GF-D8 (cell line): ENCODE measurements at regions not wholly inside any gene's neighbourhood (a gene's known extent, or its start where the extent isn't known, plus 50 kb on each side); places are given as distances from the start of the nearest gene placed in this dataset.

Experiments used
- DNase-seq: peaks from one replicate; lab custom pipeline; 2025; lab: John Stamatoyannopoulos, UW

DNA sequence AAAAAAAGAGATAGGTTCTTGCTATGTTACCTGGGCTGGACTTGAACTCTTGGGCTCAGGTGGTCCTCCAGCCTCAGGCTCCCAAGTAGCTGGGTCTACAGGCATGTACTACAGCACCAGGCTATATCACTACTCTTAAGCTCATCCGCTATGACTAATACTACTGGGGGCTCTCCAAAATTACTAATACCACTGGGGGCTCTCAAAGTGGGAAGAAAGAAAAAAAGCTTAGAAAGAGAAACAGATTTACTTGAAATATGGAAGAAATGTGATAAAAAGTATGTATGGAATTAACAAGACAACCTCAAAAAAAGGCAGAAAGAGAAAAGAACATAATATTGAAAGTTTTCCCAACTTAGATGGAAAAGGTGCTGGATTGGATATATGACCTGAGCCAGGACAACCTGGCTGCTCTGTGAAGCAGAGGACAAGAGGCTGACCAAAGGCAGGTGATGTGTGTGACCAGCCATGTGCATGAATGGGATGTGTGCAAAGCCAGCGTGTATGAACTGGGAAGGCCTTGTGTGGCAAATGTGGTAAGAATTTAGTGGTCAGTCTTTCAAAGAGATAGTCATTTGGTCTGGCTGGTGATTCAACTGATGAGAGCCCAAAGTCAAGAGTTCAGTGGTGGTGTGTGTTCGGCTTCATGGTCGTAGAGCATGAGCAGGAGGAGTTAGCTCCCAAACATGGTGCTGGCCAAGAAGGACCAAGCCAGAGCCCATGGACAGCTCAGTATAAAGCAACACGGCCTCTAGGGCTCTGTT lies 232.4 kb upstream of the KLF14 start:
- no peak for DNase-seq

DNA sequence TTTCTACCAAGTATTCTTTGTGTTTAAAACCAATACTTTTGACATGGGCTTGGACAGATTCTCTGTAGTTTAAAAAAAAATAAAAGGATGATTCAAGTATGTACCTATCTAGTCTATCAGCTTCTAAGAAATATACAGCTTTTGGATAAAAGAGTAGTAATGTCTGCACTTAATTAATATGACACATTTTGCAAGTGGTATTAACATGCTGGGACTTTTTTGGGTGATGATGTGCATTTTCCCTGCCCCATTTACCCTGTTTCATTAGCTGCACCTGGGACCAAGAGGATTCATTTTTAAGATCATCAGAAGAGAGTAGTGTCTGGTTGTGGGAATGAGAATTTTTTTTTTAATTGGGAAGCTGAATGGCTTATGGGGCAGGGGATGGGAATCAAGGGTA lies 236.2 kb upstream of the KLF14 start:
- no peak for DNase-seq

DNA sequence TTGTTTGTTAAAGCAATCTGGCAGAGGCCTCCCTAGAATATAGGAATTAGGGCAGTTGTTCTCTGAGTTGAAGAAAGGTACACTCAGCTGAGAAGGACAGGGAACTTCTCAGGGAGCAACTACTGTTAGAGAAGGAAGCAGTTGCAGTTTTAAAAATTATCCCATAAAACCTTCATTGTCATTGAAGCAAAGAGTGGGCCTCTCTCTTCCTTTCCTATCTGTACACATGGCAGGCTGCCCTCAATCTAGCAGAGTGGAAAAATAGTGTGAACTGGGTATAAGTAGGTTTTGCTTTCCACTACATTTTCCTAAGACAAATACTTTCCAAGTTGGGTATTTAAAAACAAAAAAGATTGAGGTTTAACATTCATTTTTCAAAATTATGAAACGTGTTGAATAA lies 236.7 kb upstream of the KLF14 start:
- DNase-seq: no peak

DNA sequence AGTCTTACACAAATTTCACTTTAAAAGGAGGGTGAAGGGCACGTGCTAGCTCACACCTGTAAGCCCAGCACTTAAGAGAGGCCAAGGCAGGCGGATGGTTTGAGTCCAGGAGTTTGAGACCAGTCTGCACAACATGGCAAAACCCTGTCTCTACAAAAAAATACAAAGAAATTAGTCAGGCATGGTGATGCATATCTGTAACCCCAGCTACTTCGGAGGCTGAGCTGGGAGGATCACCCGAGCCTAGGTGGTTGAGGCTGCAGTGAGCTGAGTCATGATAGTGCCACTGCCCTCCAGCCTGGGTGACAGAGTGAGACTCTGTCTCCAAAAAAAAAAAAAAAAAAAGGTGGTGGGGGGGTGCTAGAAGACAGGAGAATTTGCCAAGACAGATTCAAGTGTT lies 237.3 kb upstream of the KLF14 start:
- no peak for DNase-seq

DNA sequence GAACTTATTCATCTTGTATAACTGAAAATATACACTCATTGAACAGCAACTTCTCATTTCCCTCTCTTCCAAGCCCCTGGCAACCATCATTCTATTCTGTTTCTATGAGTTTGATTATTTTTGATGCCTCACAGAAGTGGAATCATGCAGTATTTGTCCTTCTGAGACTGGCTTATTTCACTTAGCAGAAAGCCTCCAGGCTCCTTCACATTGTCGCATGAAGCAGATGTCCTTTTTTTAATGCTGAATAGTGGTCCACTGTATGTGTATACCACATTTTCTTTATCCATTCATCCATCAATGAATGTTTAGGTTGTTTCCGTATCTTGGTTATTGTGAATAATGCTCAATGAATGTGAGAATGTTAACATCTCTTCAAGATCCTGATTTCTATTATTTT lies 238.2 kb upstream of the KLF14 start:
- DNase-seq: no peak

DNA sequence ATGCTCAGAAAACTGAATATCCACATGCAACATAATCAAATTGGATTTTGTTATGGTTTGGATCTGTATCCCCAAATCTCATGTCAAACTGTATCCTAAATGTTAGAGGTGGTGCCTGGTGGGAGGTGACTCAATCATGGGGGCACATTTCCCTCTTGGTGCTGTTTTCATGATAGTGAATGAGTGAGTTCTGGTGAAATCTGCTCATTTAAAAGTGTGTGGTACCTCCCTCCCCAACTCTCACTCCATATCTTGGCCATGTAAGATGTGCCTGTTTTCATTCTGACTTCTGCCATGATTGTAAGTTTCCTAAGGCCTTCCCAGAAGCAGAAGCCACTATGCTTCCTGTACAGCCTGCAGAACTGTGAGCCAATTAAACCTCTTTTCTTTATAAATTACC lies 239.6 kb upstream of the KLF14 start:
- no peak for DNase-seq

DNA sequence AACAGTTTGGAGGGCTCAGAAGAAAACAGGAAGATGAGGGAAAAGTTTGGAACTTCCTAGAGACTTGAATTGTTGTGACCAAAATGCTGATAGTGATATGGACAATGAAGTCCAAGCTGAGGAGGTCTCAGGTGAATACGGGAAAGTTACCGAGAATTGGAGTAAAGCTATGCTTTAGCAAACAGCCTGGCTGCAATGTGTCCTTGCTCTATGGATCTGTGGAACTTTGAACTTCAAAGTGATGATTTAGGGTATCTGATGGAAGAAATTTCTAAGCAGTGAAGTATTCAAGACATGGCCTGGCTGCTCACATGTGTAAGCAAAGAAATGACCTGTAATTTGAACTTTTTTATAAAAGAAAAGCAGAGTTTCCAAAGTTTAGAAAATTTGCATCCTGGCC lies 240.2 kb upstream of the KLF14 start:
- no peak for DNase-seq

DNA sequence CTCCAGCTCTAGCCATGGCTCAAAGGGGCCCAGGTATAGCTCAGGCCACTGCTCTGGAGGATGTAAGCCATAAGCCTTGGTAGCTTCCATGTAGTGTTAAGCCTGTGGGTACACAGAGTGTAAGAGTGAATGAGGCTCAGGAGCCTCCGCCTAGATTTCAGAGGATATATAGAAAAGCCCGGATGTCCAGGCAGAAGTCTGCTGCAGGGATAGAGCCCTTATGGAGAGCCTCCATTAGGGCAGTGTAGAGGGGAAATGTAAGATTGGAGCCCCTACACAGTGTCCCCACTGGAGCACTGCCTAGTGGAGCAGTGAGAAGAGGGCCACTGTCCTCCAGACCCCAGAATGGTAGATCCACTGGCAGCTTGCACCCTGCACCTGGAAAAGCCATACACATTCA lies 240.8 kb upstream of the KLF14 start:
- DNase-seq: no peak

DNA sequence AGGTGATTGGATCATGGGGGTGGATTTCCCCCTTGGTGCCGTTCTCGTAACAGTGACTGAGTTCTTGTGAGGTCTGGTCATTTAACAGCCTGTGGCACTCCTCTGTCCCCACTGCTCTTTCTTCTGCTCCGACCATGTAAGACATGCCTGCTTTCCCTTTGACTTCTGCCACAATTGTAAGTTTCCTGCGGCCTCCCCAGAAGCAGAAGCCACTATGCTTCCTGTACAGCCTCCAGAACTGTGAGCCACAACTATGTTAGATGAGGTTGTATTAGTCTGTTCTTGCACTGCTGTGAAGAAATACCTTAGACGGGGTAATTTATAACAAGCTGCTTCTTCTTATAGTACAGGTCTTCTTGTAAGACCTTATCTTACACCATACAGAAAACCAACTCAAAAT lies 241.7 kb upstream of the KLF14 start:
- DNase-seq: no peak

DNA sequence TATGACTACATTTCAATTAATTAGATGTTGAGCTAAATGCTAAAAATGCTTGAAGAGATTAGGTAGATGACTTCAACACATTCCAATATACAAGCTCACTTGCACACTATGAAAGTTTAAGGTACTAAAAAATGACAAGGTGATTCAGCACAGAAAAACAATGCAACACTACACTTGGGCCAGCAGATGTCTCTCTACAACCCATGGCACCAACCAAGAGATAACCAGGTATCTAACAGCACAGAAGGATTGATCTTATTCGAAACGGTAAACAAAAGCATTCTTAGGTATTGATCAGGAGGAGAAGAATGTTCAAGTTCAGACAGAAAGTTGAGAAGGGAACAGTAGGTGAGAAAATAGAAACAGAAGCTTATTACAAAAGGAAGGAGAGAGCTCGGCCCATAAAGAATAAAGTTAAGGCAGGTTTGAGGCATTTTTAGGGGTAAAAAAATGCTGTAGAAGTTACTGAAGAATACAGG lies 248.2 kb upstream of the KLF14 start:
- DNase-seq: no peak

DNA sequence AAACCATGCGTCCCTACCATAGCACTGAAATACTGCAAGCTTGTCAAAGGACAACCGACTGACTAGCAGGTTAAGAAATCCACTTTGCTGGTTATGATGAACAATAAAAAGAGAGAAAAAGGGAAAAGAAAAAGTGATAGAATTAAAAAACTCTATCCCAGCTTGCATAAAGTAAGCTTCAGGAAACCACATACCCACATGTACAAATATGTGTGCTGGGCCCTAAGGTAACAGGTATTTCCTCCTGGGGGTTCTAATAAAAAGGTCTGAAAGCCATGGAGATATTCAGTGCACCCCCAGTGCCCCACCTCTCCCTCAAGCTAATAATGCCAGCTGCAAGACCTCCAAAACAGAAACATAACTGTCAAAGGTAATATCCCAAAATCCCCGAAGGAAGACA lies 248.6 kb upstream of the KLF14 start:
- no peak for DNase-seq

DNA sequence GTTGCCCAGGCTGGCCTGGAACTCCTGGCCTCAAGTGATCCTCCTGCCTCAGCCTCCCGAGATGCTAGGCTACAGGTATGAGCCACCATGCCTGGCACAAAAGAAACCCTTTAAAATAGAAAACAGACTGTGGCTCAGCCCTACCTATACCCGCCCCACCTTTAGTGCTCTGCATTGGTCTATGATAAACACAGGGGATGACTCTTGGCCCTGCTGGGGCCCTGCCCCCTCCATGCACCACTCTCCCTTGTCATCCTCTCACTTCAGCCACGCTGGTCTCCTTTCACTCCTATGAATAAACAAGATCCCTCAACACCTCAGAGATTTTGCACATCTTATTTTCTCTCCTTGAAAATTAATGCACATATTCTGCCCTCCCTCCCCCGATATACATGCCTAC lies 251.4 kb upstream of the KLF14 start:
- no peak for DNase-seq

DNA sequence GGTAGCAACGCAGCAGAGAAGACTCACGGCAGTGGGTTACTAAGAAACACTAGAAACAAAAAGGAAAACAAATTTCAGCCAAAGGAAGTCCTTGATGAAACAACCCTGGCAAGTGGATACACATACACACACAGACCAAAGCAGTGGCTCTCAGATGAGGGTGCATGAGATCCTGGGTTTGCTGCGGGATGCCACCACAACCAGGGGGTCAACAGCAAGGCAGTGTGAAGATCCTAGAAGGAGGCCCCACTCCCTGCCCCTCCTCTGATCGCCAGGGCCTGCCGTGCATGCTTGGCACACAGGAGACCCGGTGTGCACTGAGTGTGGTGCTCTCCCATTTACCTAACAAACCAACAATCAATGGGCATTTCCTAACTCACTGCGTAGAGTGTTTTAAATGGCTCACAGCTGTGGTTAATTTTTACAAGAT lies 252.3 kb upstream of the KLF14 start:
- DNase-seq: no peak

DNA sequence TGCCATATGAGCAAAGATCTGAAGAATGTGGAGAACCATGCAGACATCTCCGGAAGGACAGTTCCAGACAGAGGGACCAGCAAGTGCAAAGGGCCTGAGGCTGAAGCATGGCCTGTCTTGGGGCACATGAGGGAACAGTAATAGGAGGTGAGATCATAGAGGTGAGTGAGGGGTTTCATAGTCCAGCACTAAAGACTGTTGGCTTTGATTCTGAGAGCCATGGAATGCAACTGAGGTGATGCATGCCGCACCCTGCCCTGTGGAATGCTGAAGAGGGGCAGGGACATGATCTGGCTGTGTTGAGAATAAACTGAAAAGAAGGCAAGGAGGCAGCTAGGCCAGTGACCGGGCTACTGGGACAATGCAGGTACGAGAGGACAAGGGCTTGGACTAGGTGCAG lies 253.1 kb upstream of the KLF14 start:
- DNase-seq: no peak

DNA sequence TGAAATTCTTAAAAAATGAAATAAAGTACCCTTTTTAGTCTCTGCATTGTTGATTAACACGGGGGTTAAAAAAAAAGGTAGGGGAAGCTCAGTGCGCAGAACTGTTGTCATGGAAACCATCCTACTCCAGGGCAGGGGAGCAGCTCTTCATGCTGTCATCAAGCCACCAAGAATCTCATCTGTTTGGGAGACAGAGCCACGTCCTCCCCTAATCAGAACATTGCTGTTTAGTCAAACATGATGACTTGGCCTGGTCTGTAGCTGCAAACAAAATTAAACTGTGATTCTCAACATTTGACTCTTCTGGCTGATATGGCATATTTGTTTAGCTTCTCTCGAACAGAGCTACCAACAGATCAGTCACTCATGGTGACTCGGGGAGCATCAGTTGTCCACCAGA lies 254.4 kb upstream of the KLF14 start:
- DNase-seq: no peak

DNA sequence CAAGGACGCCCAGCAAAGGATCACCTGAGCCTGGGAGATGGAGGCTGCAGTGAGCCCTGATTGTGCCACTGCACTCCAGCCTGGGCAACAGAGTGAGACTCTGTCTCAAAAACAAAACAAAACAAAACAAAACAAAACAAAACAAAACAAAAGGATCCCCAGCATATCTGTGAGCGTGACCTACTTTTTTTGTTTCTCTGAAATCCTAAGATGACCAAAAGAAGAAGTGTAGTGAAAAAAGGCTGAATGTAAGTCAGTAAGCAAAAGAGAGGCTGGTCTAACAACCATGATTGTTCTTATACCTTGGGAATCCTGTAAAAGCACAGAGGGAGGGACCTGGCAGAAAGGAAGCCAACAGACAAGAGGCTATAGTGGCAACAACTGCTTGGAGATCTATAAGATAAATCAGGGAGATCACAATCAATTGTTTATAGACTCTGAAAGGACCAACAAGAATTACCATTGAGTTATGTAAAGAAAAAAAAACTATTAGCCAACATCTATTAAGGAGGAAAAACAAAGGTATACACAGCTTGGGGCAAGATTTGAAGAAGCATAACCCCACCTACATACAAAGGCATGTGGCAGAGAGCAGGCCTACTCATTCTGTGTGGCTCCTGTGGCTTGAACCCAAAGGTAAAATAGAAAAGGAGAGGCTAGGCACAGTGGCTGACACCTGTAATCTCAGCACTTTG lies 255.2 kb upstream of the KLF14 start:
- no peak for DNase-seq

DNA sequence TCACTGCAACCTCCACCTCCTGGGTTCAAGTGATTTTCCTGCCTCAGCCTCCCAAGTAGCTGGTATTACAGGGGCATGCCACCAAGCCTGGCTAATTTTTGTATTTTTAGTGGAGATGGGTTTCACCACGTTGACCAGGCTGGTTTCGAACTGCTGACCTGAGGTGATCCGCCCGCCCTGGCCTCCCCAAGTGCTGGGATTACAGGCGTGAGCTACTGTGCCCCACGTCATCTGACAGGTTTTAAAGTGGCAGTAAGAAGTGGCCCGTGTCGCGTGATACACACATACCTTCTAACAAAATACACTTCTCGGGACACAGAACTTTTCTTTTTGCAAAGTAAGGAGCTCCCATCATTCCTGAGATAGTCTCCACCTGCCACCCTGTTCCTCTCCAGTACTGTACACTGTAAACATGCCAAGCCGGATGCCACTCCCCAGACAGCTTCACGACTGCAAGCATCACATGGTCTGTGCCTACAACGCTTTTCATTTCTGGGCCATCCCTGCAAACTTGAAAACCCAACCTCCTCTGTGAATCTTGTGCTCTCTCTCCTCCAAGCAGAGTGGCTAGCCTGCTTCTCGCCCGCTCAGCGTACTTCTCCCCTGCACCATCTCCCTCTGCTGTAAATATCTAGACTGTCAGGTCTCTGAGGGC lies 256.3 kb upstream of the KLF14 start:
- DNase-seq: no peak

DNA sequence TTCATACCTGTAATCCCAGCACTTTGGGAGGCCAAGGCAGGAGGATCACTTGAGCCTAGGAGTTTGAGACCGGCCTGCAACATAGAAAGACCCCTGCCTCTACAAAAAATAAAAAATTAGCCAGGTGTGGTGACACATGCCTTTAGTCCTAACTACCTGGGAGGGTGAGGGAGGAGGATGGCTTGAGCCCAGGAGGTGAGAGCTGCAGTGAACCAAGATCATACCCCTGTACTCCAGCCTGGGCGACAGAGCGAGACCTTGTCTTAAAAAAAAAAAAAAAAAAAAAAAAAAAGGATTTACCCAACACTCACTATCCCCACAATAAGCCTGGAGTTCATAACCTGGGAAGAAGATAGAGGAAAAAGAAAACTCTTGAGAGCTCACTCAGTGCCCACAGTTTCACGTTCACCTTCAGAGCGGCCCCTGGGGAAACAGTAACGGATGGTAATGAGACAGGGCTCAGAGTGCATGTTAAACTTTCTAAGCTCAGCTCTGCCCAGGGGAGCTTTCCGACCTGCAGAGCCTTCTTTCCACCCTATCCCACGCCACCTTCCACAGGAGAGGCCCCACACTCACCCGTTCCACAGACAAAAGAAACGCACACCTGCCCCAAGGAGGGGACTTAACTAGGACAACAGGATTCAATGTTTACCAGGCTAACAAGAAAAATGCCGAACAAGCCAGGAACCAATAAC lies 259.8 kb upstream of the KLF14 start:
- DNase-seq: no peak

DNA sequence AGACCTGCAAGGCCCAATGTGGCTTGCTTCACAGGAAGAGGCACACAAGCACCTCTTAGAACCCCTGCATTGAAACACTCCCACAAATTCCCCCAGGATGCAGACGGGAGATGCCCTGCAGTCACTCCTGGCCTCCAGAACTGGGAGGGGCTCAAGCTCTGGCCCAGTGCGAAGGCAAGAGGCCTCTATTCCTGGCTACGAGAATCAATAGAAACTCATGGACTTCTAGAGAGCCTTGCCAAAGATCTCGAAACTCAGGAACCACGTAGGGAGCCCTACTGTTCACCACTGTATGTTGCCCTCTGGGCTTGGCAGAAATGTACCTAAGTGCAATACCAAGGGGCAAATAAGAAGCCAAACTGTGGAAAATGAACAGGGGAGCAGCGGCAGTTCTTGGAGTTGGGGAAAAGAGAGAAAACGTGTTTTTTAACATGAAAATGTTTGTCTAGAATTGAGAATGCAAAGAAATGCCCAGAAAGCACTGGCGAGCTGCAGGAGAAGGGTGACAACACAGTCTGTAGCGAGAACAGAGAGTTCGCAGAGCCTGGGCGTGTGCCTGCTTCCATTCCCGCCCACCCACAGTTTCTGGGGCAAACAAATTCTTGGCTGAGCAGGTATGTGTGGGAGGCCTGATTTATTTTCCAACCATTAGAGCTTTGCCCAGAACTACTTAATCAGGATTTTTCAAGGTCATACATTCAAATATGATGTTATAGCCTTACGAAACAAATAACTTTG lies 260.5 kb upstream of the KLF14 start:
- DNase-seq: no peak

DNA sequence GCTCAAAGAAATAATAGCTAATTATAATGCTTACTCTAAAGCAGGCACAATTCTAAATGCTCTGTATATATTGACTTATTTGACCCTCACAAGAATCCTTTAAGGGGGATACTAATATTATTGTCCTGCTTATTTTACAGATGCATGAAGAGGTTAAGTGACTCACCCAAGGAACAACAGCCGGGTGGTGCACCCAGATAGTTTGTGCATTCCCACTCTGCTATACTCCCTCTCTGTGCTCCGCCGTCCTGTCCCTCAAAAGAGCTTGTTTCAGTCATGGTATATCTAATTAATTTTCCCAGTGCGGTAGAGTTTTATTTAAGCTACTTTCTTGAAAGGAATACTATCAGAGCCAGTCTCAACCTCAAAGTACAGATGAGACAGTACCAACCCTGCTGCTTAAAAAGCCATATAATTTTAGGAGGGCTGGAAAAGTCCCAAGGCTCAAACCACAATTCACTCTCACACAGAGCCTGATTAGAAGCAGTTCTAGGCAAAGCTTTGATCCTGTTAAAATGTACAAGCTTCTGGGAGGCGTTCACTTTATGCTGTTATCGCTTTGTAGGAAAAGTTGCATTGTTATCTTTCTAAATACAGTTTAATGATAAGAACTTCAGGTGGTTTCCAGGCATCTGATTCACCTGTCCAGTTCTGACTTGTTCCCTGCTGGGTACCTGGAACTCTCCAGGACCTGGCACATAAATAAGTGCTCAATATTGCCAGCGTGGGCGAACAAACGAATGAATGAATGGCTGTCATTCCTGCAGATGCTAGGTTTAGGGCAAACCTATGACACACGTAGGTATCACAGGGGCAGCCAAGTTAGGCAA lies 261.5 kb upstream of the KLF14 start:
- DNase-seq: no peak

DNA sequence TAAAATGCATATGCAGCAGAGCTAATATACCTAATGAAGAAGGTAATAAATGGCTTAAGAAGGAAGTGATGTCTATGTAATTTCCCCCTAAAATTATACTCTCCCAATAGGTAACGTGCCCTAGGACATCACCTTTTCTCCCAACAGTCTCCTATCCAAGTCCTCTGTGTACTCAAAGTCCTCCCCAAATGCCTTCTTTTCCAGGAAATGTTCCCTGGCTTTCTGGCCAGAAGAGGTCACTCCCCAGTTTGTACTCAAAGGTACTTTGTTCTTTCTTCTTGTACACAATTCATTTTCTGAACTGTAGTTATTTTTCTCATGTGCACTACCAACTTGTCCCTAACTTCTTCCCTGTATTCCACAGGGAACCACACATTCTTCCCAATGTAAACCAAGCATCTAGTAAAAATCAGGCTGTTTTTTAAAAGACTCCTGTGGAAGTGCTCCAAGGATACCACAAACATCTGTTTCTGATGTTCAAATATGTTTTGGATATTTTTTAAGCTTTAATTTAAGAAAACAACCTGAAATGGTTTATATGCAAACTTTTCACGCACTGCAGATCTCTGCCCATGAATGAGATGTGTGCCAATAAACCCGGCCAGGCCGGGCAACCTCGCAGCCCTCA lies 262.3 kb upstream of the KLF14 start:
- DNase-seq: no peak
